HEK293T (cell line): ENCODE measurements at regions not wholly inside any gene's neighbourhood (a gene's known extent, or its start where the extent isn't known, plus 50 kb on each side); places are given as distances from the start of the nearest gene placed in this dataset.

ENCODE experiments used
- CTCF ChIA-PET: fragments of 350-600 bp; formaldehyde crosslinking; extraction: SDS; loops from one replicate; lab custom pipeline; 2021; ENCODE audit warnings: antibody characterized with exemption, inconsistent platforms; lab: Yijun Ruan, JAX
- POLR2A ChIA-PET: fragments of 350-600 bp; formaldehyde crosslinking; extraction: SDS; loops from one replicate; lab custom pipeline; 2020; ENCODE audit warnings: antibody characterized with exemption, inconsistent platforms; lab: Yijun Ruan, JAX
- DNase-seq: peaks from one replicate; pipeline ENCODE4 v3.0.0; 2012; ENCODE audit warnings: mixed read lengths; ENCODE audit errors: extremely low spot score
- ARNT ChIP-seq: fragments of 450-650 bp; IDR thresholded peaks from 2 replicates; pipeline ENCODE4 v1.6.1; 2017; ENCODE audit warnings: mild to moderate bottlenecking
- BHLHE40 ChIP-seq: fragments of 450-650 bp; IDR thresholded peaks from 2 replicates; pipeline ENCODE4 v1.6.1; 2016; ENCODE audit warnings: mild to moderate bottlenecking, moderate library complexity, borderline replicate concordance
- CTBP1 ChIP-seq: fragments of 450-650 bp; IDR thresholded peaks from 2 replicates; pipeline ENCODE4 v1.6.1; 2016; ENCODE audit warnings: borderline replicate concordance
- ELF4 ChIP-seq: fragments of 450-650 bp; IDR thresholded peaks from 2 replicates; pipeline ENCODE4 v1.6.1; 2017; ENCODE audit warnings: antibody characterized with exemption
- FOXA1 ChIP-seq: fragments of 450-650 bp; IDR thresholded peaks from 2 replicates; pipeline ENCODE4 v1.6.1; 2016; ENCODE audit warnings: mild to moderate bottlenecking
- FOXK2 ChIP-seq: fragments of 450-650 bp; IDR thresholded peaks from 2 replicates; pipeline ENCODE4 v1.6.1; 2016; ENCODE audit warnings: mild to moderate bottlenecking
- FOXM1 ChIP-seq: fragments of 450-650 bp; IDR thresholded peaks from 2 replicates; pipeline ENCODE4 v1.6.1; 2017; ENCODE audit warnings: mild to moderate bottlenecking, borderline replicate concordance
- HDGF ChIP-seq: fragments of 450-650 bp; IDR thresholded peaks from 2 replicates; pipeline ENCODE4 v1.6.1; 2017; ENCODE audit warnings: antibody characterized with exemption, borderline replicate concordance
- L3MBTL2 ChIP-seq: fragments of 450-650 bp; conservative IDR thresholded peaks from 2 replicates; pipeline ENCODE4 v1.6.1; 2016; ENCODE audit warnings: mild to moderate bottlenecking
- LEF1 ChIP-seq: fragments of 450-650 bp; IDR thresholded peaks from 2 replicates; pipeline ENCODE4 v1.6.1; 2017; ENCODE audit warnings: mild to moderate bottlenecking, borderline replicate concordance
- NFRKB ChIP-seq: fragments of 450-650 bp; IDR thresholded peaks from 2 replicates; pipeline ENCODE4 v1.6.1; 2016; ENCODE audit warnings: mild to moderate bottlenecking, moderate library complexity
- SP1 ChIP-seq: fragments of 450-650 bp; IDR thresholded peaks from 2 replicates; pipeline ENCODE4 v1.6.1; 2017
- SUZ12 ChIP-seq: fragments of 450-650 bp; IDR thresholded peaks from 2 replicates; pipeline ENCODE4 v1.6.1; 2016; ENCODE audit warnings: mild to moderate bottlenecking
- TARDBP ChIP-seq: fragments of 450-650 bp; IDR thresholded peaks from 2 replicates; pipeline ENCODE4 v1.6.1; 2016
- ZNF384 ChIP-seq: fragments of 450-650 bp; IDR thresholded peaks from 2 replicates; pipeline ENCODE4 v1.6.1; 2016
- TF ChIP-seq, protein P1 (sequence below): fragments of 450-650 bp; IDR thresholded peaks from 2 replicates; pipeline ENCODE4 v1.6.1; 2016

DNA sequence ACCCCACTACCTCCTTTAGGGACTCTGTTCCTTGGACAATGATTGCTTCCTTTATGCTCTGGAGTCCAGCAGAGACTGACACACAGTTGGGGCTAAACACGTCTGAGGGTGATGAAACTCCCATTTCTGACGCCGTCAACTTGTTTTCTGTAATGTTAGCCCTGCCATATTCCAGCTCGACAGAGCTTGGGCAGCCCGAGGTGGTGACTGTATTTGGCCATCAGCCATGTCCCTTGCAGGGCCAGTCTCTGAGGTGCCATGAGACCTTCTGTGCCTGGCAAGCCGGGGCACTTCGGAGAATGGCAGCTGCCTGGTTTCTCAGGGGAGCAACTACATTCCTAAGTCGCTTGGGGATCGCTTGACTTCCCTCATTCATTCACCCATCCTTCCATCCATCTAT lies 278.9 kb upstream of the TNRC6C start:
- CTCF ChIA-PET, result no interaction called here
- TF ChIP-seq SP1, result no peak
- no peak for TF ChIP-seq ELF4
- no peak for TF ChIP-seq HDGF
- no peak for TF ChIP-seq FOXK2
- TF ChIP-seq SUZ12, result no peak
- no peak for TF ChIP-seq ARNT
- TF ChIP-seq L3MBTL2, result no peak
- TF ChIP-seq BHLHE40, result no peak
- no peak for TF ChIP-seq FOXA1
- TF ChIP-seq FOXM1, result no peak
- TF ChIP-seq TARDBP, result no peak
- no peak for TF ChIP-seq NFRKB
- TF ChIP-seq ZNF384, result no peak
- no peak for TF ChIP-seq CTBP1
- TF ChIP-seq LEF1, result no peak
- DNase-seq, result no peak
- POLR2A ChIA-PET, result no interaction called here

DNA sequence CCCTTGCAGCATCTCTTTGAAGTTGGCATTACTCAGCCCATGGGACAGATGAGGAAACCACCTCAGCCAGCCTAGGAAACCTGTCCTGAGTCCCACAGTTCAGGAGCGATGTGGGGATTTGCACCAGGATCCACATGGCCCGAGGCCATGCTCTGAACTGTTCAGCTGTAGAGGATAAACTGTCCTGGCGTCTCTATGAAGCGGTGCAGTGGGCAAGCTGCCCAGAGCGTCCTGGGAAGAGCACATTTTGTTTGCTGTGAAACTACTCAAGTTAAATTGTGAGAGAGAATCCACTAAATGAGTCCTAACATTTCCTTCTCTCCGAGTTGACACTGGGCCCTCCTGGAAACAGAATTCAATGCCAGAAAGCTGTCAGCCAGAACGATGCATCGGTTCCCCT lies 276.6 kb upstream of the TNRC6C start:
- CTCF ChIA-PET, result no interaction called here
- POLR2A ChIA-PET, result no interaction called here
- TF ChIP-seq TARDBP, result no peak
- TF ChIP-seq BHLHE40, result no peak
- no peak for TF ChIP-seq HDGF
- TF ChIP-seq ARNT, result no peak
- TF ChIP-seq FOXK2, result no peak
- no peak for TF ChIP-seq NFRKB
- DNase-seq, result no peak

GRCh38 chr17:77684803-77685798 lies 273.4 kb upstream of the TNRC6C start:
- ChIA-PET CTCF (no interaction called here), POLR2A (interaction anchor here (0.6 kb wide), 1 partner anchor 43 kb away, joined by 3 read pairs; no protein-coding TSS in a partner anchor)
- DNase-seq, result no peak
- TF ChIP-seq L3MBTL2, result no peak
- TF ChIP-seq, protein P1, sequence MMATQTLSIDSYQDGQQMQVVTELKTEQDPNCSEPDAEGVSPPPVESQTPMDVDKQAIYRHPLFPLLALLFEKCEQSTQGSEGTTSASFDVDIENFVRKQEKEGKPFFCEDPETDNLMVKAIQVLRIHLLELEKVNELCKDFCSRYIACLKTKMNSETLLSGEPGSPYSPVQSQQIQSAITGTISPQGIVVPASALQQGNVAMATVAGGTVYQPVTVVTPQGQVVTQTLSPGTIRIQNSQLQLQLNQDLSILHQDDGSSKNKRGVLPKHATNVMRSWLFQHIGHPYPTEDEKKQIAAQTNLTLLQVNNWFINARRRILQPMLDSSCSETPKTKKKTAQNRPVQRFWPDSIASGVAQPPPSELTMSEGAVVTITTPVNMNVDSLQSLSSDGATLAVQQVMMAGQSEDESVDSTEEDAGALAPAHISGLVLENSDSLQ, result peak; percentile 63

GRCh38 chr17:77685881-77686486 lies 272.5 kb upstream of the TNRC6C start:
- ChIA-PET CTCF (no interaction called here), POLR2A (no interaction called here)
- no peak for TF ChIP-seq SP1
- no peak for TF ChIP-seq ELF4
- DNase-seq, result no peak

DNA sequence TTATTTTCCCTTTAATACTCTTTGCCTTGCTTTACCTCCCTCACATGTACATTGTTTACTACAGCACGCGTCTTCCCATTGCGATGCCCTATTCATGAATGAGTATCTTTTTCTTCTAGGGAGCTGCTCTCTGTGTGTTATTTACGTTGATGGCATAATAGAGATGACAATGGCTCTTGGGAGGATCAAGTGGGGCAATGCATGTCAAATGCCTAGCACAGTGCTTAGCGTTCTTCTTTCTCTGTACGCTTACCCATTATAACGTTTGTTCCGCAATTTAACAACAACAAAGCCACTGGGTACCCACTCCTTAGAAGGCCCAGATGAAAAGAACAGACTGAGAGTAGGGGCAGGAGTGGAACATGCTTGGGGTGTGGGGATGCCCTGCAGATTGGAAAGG lies 271.6 kb upstream of the TNRC6C start:
- POLR2A ChIA-PET, result no interaction called here
- DNase-seq, result no peak
- CTCF ChIA-PET, result no interaction called here
- TF ChIP-seq ARNT, result no peak
- TF ChIP-seq TARDBP, result no peak
- no peak for TF ChIP-seq NFRKB
- TF ChIP-seq BHLHE40, result no peak
- no peak for TF ChIP-seq L3MBTL2
- TF ChIP-seq HDGF, result no peak
- no peak for TF ChIP-seq FOXM1
- no peak for TF ChIP-seq ZNF384
- no peak for TF ChIP-seq SUZ12
- no peak for TF ChIP-seq CTBP1
- TF ChIP-seq ELF4, result no peak
- no peak for TF ChIP-seq SP1
- no peak for TF ChIP-seq LEF1
- no peak for TF ChIP-seq FOXA1
- TF ChIP-seq FOXK2, result no peak
- TF ChIP-seq, protein P1, result no peak

DNA sequence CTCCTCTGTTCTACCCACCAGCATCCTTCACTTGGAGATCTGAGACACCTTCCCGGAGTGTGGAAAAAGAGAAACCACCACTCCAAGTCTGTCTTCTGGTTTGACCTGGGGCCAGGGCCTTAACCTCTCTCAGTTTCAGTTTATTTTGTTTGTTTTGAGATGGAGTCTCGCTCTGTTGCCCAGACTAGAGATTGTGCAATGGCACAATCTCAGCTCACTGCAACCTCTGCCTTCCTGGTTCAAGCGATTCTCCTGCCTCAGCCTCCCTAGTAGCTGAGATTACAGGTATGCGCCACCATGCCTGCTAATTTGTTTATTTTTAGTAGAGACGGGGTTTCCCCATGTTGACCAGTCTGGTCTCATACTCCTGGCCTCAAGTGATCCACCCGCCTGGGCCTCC lies 271.1 kb upstream of the TNRC6C start:
- TF ChIP-seq SP1, result no peak
- TF ChIP-seq SUZ12, result no peak
- TF ChIP-seq TARDBP, result no peak
- TF ChIP-seq HDGF, result no peak
- no peak for TF ChIP-seq CTBP1
- no peak for TF ChIP-seq FOXM1
- TF ChIP-seq FOXK2, result no peak
- TF ChIP-seq ZNF384, result no peak
- no peak for TF ChIP-seq BHLHE40
- no peak for DNase-seq
- ChIA-PET CTCF (no interaction called here), POLR2A (no interaction called here)

GRCh38 chr17:77687921-77688320 lies 270.6 kb upstream of the TNRC6C start:
- no peak for DNase-seq
- TF ChIP-seq SUZ12, result no peak
- TF ChIP-seq BHLHE40, result no peak
- TF ChIP-seq CTBP1, result no peak
- TF ChIP-seq L3MBTL2, result no peak
- no peak for TF ChIP-seq ELF4
- no peak for TF ChIP-seq ZNF384
- no peak for TF ChIP-seq HDGF
- no peak for TF ChIP-seq FOXA1
- TF ChIP-seq, protein P1, result no peak
- no peak for TF ChIP-seq NFRKB
- no peak for TF ChIP-seq ARNT
- TF ChIP-seq FOXK2, result no peak
- no peak for TF ChIP-seq SP1
- no peak for TF ChIP-seq FOXM1
- no peak for TF ChIP-seq TARDBP
- CTCF ChIA-PET, result no interaction called here
- POLR2A ChIA-PET, result no interaction called here
